Mucosa of stomach (tissue), 1 donor: ENCODE measurements at regions not wholly inside any gene's neighbourhood (a gene's known extent, or its start where the extent isn't known, plus 50 kb on each side); places are given as distances from the start of the nearest gene placed in this dataset.

ENCODE experiments used
- H3K27me3 ChIP-seq: one replicate; pipeline ENCODE4 v1.7.0; 2013; ENCODE audit warnings: mild to moderate bottlenecking, low read length; ENCODE audit not compliant: control insufficient read depth, insufficient read depth
- H3K36me3 ChIP-seq: one replicate; pipeline ENCODE4 v1.7.0; 2013; ENCODE audit warnings: low read length; ENCODE audit not compliant: control insufficient read depth, insufficient read depth
- H3K4me1 ChIP-seq: one replicate; pipeline ENCODE4 v1.7.0; 2013; ENCODE audit warnings: mild to moderate bottlenecking, low read length; ENCODE audit not compliant: control insufficient read depth, insufficient read depth
- H3K4me3 ChIP-seq: one replicate; pipeline ENCODE4 v1.7.0; 2013; ENCODE audit warnings: low read length
- H3K9ac ChIP-seq: one replicate; pipeline ENCODE4 v1.7.0; 2013; ENCODE audit warnings: mild to moderate bottlenecking, low read length, moderate library complexity
- H3K9me3 ChIP-seq: one replicate; pipeline ENCODE4 v1.7.0; 2013; ENCODE audit warnings: mild to moderate bottlenecking, low read length, moderate library complexity; ENCODE audit not compliant: control insufficient read depth
- donor health status: Pancreatic carcinoma.

DNA sequence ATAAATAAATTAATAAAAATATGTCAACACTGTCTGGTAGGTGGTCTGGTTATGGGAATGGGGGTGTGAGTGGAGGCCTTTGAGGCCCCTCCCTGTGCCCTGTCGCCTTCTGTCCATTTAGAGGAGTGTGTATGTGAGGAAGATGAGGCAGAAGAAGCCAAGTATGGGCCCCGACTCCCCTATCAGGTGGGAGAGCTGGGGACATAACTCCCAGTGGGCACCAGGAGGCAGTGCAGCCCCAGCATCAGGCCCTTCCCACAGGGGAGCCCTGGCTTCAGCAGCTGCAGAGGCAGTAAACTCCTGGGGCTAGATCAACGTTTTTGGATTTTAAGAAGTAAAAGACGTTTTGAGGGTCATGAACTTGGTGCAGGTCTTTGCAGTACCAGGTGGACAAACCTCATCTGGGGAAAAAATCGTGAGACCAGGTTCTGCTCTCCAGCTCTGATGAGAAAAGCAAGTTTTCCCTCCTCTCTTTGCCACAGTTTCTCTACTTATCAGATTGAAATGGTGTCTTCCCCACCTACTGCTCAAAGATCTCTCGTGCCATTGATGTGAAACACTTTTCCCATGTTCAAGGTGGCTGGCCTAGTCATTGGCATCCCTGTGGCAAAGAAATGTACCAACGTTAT, 167.8 kb upstream of the EEPD1 start:
- Histone ChIP-seq H3K36me3 (no peaks in the 10 kb centered on the region), H3K27me3 (no peaks in the 10 kb centered on the region), H3K4me3 (no peak overlapping the region), H3K9ac (no peak overlapping the region), H3K9me3 (no peaks in the 10 kb centered on the region), H3K4me1 (peaks cover 12% of the 10 kb centered on the region)

DNA sequence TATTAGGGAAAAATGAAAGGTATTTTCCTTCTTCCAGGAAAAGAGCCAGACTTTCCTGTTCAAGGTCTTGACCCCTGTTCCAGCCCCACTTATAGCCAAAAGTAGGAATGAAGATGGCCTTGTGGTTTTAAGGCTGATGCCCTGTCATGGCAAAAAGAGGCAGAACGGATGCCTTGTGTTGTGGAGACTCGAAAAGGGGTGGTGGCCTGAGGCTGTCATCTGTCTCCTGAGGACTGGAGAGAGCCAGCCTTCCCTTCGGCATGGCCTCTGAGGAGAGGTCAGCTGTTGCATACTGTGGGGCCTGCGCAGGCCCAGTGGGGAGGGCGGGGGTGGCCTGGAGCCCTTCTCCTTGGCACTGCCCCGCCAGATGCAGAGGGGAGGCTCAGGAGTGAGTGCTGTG, 166.0 kb upstream of the EEPD1 start:
- Histone ChIP-seq H3K4me3 (no peak overlapping the region), H3K4me1 (peaks cover 12% of the 10 kb centered on the region), H3K36me3 (no peaks in the 10 kb centered on the region), H3K27me3 (no peaks in the 10 kb centered on the region), H3K9ac (no peak overlapping the region), H3K9me3 (no peaks in the 10 kb centered on the region)

DNA sequence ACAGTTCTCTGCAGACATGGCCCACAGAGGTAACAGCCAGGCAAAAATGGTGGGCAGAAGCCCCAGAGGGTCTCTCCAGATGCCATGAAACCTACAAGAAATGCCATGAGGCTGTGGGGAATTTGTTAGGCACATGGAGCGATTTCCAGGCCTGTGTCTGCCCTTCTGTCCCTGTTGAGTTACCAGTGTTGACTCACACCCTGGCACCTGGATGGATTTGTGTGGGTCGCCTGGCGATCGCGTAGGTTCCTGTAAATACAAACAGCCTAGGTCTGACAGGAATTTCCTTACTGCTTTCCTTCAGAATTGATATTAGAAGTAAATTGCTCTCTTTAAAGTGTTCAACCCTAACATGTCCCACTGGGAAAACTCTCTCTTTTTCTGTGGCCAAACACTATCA, 164.9 kb upstream of the EEPD1 start:
- Histone ChIP-seq H3K9ac (no peak overlapping the region), H3K4me1 (peaks cover 12% of the 10 kb centered on the region), H3K27me3 (no peaks in the 10 kb centered on the region), H3K36me3 (no peaks in the 10 kb centered on the region), H3K4me3 (no peak overlapping the region), H3K9me3 (no peaks in the 10 kb centered on the region)

DNA sequence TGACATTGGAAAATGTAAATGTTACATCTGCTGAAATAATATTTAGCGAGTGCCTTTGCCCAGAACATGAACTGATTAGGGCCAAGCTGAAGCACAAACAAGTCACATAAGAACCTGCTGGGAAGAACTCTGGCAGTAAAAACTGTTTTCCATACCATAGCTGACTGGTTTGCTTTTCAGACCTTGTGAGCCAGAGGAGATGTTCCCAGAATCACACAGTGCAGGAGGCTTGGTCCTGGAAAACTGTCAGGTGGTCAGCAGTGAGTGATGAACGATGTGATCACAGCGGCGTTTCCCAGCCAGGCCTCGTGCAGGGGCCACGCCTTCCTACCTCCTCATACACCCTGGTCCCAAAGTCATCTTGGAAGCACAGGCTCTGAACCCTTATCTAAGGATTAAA, 164.2 kb upstream of the EEPD1 start:
- Histone ChIP-seq H3K9ac (no peak overlapping the region), H3K27me3 (no peaks in the 10 kb centered on the region), H3K9me3 (no peaks in the 10 kb centered on the region), H3K4me1 (peaks cover 15% of the 10 kb centered on the region), H3K4me3 (no peak overlapping the region), H3K36me3 (no peaks in the 10 kb centered on the region)

DNA sequence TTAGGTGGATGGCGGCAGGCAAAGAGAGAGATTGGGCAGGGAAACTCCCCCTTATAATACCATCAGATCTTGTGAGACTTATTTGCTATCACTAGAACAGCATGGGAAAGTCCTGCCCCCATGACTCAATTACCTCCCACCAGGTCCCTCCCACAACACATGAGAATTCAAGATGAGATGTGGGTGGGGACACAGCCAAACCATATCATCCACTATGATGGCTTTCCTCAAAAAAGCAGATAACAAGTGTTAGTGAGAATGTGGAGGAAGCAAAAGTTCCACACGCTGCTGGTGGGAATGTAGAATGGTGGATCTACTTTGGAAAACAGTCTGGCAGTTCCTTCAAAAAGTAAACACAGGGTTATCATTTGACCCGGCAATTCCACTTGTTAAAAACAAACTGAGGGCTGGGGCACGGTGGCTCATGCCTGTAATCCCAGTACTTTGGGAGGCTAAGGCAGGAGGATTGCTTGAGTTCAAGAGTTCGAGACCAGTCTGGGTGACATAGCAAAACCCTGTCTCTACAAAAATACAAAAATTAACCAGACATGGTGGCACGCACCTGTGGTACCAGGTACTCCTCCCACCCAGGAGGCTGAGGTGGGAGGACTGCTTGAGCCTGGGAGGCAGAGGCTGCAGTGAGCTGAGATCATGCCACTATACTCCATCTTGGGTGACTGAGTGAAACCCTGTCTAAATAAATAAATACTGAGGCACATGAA, 161.4 kb upstream of the EEPD1 start:
- Histone ChIP-seq H3K4me1 (peaks cover 17% of the 10 kb centered on the region), H3K9ac (no peak overlapping the region), H3K9me3 (no peaks in the 10 kb centered on the region), H3K36me3 (no peaks in the 10 kb centered on the region), H3K4me3 (no peak overlapping the region), H3K27me3 (no peaks in the 10 kb centered on the region)

DNA sequence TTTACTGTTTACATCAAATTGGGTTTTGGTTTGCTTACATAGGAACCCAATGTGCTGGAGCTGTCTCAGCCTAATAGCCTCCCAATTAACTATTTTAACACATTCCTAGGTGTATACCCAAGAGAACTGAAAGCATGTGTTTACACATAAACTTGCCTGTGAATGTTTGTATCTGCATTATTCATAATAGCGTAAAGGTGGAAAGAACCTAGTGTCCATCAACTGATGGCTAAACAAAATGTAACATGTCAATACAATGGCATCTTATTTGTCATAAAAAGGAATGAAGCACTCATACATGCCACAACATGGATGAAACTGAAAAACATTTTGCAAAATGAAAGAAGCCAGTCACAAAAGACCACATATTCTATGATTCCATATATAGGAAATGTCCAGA, 160.6 kb upstream of the EEPD1 start:
- Histone ChIP-seq H3K4me3 (no peak overlapping the region), H3K4me1 (peaks cover 17% of the 10 kb centered on the region), H3K9ac (no peak overlapping the region), H3K9me3 (no peaks in the 10 kb centered on the region), H3K36me3 (no peaks in the 10 kb centered on the region), H3K27me3 (no peaks in the 10 kb centered on the region)

DNA sequence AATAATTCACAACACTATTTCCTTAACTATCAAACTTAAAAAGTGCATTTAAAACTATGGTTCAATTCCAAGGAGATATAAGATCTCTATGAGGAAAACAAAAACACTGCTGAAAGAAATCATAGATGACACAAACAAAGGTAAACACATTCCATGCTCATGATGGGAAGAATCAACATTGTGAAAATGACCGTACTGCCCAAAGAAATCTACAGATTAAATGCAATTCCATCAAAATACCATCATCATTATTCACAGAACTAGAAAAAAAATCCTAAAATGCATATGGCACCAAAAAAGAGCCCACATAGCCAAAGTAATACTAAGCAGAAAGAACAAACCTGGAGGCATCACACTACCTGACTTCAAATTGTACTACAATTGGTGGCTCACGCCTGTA, 159.9 kb upstream of the EEPD1 start:
- Histone ChIP-seq H3K36me3 (no peaks in the 10 kb centered on the region), H3K27me3 (no peaks in the 10 kb centered on the region), H3K4me1 (peaks cover 14% of the 10 kb centered on the region), H3K9ac (no peak overlapping the region), H3K9me3 (no peaks in the 10 kb centered on the region), H3K4me3 (no peak overlapping the region)

DNA sequence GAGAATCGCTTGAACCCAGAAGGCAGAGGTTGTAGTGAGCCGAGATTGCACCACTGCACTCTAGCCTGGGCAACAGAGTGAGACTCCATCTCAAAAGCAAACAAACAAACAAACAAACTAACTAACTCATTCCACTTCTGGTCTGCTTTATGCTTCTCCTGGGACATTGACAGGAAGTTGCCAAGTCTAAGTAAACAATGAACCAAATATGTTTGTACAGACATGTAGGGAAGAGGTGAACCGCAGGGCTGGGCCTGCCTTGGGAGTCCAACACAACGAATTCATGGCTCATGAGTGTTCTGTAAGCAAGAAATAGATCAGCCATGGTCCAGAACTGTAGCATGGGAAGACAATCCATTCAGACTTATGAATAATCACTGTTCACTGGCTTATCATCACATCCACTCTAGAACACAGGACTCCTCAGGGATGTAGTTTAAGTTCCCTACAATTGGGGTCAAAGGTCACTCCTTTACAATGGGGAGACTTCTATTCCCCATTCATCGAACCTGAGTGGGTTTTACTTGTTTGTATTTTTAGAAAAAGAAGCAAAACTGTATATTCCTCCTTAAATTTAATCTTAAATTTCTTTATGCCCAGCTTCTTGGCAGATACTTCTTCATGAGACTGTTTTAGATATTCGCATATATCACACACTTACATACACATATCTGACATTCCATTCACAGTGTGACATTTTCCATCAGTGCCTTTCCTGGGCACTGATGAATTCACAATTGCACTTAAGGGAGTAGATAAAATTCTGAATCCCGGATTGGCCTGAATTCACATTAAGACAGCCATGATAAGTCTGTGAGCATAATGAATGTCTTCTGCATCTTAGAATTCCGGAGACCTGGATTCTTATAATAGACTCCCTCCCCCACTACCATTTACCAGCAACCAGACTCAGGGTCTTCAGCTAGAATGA, 159.1 kb upstream of the EEPD1 start:
- Histone ChIP-seq H3K9ac (no peak overlapping the region), H3K36me3 (no peaks in the 10 kb centered on the region), H3K4me3 (no peak overlapping the region), H3K4me1 (peaks cover 7% of the 10 kb centered on the region), H3K9me3 (no peaks in the 10 kb centered on the region), H3K27me3 (no peaks in the 10 kb centered on the region)

DNA sequence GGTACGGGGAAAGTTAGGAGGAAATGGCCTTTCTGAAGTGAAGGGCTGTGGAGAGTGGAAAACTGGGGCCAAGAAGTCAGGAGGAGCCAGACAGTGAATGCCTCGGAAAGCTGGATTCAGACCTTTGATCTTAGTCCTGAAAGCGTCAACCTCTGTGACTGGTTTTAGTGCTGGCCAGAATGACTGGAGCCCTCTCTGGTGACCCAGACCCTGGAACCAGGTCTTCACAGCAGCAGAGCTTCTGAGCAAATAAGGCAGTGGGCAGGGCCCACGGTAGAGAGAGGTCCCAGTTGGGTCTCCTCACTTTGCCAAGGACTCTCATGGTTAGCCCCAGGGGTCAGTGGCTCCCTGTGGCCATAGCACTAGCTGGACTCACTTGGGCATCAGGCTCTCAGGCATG, 157.7 kb upstream of the EEPD1 start:
- Histone ChIP-seq H3K36me3 (no peaks in the 10 kb centered on the region), H3K4me3 (no peak overlapping the region), H3K9me3 (no peaks in the 10 kb centered on the region), H3K27me3 (no peaks in the 10 kb centered on the region), H3K9ac (no peak overlapping the region), H3K4me1 (peaks cover 4% of the 10 kb centered on the region)

DNA sequence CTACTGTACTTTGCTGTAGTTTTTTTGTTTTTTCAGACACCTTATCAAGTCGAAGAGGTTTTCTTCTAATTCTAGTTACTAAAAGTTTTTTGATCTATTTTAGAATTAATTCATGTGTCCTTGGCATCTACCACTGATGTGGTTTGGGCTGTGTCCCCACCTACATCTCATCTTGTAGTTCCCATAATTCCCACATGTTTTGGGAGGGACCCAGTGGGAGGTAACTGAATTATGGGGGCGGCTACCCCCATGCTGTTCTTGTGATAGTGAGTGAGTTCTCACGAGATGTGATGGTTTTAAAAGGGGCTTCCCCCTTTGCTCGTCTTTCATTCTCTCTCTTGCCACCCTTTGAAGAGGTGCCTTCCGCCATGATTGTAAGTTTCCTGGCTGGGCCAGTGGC, 154.6 kb upstream of the EEPD1 start:
- no peaks in the 10 kb centered on the region for H3K36me3 ChIP-seq
- H3K9me3 ChIP-seq: no peaks in the 10 kb centered on the region
- H3K9ac ChIP-seq: no peak overlapping the region
- H3K4me1 ChIP-seq: peaks cover 4% of the 10 kb centered on the region
- H3K27me3 ChIP-seq: no peaks in the 10 kb centered on the region
- no peak overlapping the region for H3K4me3 ChIP-seq

DNA sequence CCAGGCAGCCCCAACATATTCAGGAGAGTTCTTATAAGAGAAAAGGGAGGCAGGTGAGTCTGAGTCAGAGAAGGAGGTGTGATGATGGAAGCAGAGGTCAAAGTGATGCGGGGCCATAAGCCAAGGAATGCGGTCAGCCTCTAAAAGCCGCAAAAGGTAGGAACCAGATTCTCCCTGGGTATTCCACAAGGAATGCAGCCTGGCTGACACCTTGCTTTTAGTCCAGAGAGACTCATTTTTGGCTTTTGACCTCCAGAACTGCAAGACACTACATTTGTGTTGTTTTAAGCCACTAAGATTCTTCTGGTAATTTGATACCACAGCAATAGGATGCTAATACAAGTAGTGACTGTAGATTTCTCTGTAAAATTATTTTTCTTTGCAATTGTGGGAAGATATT, 151.5 kb upstream of the EEPD1 start:
- Histone ChIP-seq H3K4me3 (no peak overlapping the region), H3K9me3 (no peaks in the 10 kb centered on the region), H3K27me3 (no peaks in the 10 kb centered on the region), H3K36me3 (no peaks in the 10 kb centered on the region), H3K4me1 (no peaks in the 10 kb centered on the region), H3K9ac (no peak overlapping the region)

DNA sequence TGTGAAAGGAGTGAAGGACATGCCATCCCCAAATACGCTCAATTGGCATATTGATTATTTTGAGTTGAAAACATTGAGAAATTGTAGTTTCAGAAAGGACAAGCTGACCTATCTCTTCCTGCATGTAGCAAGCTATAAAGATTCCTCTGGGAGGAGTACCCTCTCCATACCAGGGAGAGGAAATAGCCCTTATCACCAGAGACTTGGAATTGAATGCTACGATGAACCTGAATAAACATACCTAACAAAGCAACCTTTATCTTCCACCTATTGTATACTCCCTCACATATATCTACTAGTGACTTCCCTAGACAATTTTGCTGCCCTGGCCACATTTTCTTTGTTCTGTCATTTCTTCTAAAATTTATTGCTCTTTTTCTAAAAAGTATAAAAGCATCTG, 150.2 kb upstream of the EEPD1 start:
- no peak overlapping the region for H3K4me3 ChIP-seq
- H3K4me1 ChIP-seq: no peaks in the 10 kb centered on the region
- no peaks in the 10 kb centered on the region for H3K9me3 ChIP-seq
- no peaks in the 10 kb centered on the region for H3K27me3 ChIP-seq
- H3K36me3 ChIP-seq: no peaks in the 10 kb centered on the region
- H3K9ac ChIP-seq: no peak overlapping the region
